Motor neuron (in vitro differentiated cells): ENCODE measurements at regions not wholly inside any gene's neighbourhood (a gene's known extent, or its start where the extent isn't known, plus 50 kb on each side); places are given as distances from the start of the nearest gene placed in this dataset.

ENCODE experiments used
- ATAC-seq, 8 experiments: fragments of 200-7000 bp; cut with Tn5 transposase; replicated peaks in 6 of 8; 2 replicates each; pipeline ENCODE4 v1.8.0; 2021; ENCODE audit warnings: mild to moderate bottlenecking in 8 of 8, moderate library complexity in 8 of 8
- H3K27ac ChIP-seq, 2 donors: fragments of 250-450 bp; sonication (Bioruptor Pico); 2 replicates each; pipeline ENCODE4 v1.9.0; 2021; ENCODE audit warnings: antibody characterized with exemption in 2 of 2, mild to moderate bottlenecking in 2 of 2, moderate library complexity in 1 of 2
- H3K4me1 ChIP-seq, 2 donors: fragments of 250-450 bp; sonication (Bioruptor Pico); replicated peaks in 1 of 2; 2 replicates each; pipeline ENCODE4 v1.6.1; 2021; ENCODE audit warnings: antibody characterized with exemption in 2 of 2, mild to moderate bottlenecking in 2 of 2, moderate library complexity in 1 of 2
- H3K4me3 ChIP-seq, 5 donors: fragments of 250-450 bp; sonication (Bioruptor Pico); 2 replicates each; pipeline ENCODE4 v1.9.0; 2021; ENCODE audit warnings: antibody characterized with exemption in 5 of 5, mild to moderate bottlenecking in 5 of 5, moderate library complexity in 4 of 5
- WGBS, 10 experiments: fragments of 450-650 bp; shearing (Covaris generic); methylation state at CpG; one replicate each; pipeline ENCODE4 v1.0.0; 2022; 5-methylcytosine and 5-hydroxymethylcytosine counted together
- in situ Hi-C, 9 experiments: fragments of 400-800 bp; cut with MboI; loops; one replicate each; pipeline ENCODE4 v1.15.0; 2021; ENCODE audit warnings: low sequenced_read_pairs in 9 of 9, low pct_unique_long_range_greater_than_20kb in 2 of 9; ENCODE audit not compliant: unreplicated experiment in 9 of 9

- in situ Hi-C loops = no loop called here
- no peak overlapping the region for H3K4me3 ChIP-seq
- H3K27ac ChIP-seq = no peak overlapping the region
- no peaks in the 10 kb centered on the region for H3K4me1 ChIP-seq
- WGBS, 10 experiments = 0 to 100% (median 80%) methylated on average over 1 of the region's 1 CpG; no CpG with 5 or more reads in 1 of the 10 experiments
- peak in 3 of 8 experiments; percentile 25 to 72 (median 64) for ATAC-seq
These were observed 121.9 kb downstream of the DLEU7 start for GRCh38 chr13:50721672-50721992.

GRCh38 chr13:50722440-50723125 lies 120.9 kb downstream of the DLEU7 start:
- Histone ChIP-seq H3K4me1 (no peaks in the 10 kb centered on the region), H3K4me3 (no peak overlapping the region), H3K27ac (no peak overlapping the region)
- no peak for ATAC-seq
- in situ Hi-C loops = no loop called here
- 83 to 100% (median 90%) methylated on average over 1 to 2 of the region's 2 CpGs; no CpG with 5 or more reads in 1 of the 10 experiments for WGBS, 10 experiments

GRCh38 chr13:50724438-50724837 lies 119.1 kb downstream of the DLEU7 start:
- in situ Hi-C loops = no loop called here
- Histone ChIP-seq H3K4me3 (no peak overlapping the region), H3K27ac (no peak overlapping the region), H3K4me1 (no peaks in the 10 kb centered on the region)
- 72 to 100% (median 95%) methylated on average over 1 to 4 of the region's 4 CpGs for WGBS, 10 experiments
- ATAC-seq = no peak

- Histone ChIP-seq H3K4me1 (no peaks in the 10 kb centered on the region), H3K4me3 (no peak overlapping the region), H3K27ac (no peak overlapping the region)
- ATAC-seq = no peak
- in situ Hi-C loops = no loop called here
- WGBS, 10 experiments = 63 to 100% (median 85%) methylated on average over 1 to 5 of the region's 5 CpGs; no CpG with 5 or more reads in 4 of the 10 experiments
These were observed 118.6 kb downstream of the DLEU7 start for GRCh38 chr13:50724913-50725312.

- WGBS, 10 experiments = 55 to 87% (median 76%) methylated on average over 1 to 4 of the region's 4 CpGs; no CpG with 5 or more reads in 3 of the 10 experiments
- Histone ChIP-seq H3K4me3 (no peak overlapping the region), H3K4me1 (no peaks in the 10 kb centered on the region), H3K27ac (no peak overlapping the region)
- in situ Hi-C loops = no loop called here
- peak in 1 of 8 experiments; percentile 35 for ATAC-seq
These were observed 117.3 kb downstream of the DLEU7 start for GRCh38 chr13:50726164-50726563.

DNA sequence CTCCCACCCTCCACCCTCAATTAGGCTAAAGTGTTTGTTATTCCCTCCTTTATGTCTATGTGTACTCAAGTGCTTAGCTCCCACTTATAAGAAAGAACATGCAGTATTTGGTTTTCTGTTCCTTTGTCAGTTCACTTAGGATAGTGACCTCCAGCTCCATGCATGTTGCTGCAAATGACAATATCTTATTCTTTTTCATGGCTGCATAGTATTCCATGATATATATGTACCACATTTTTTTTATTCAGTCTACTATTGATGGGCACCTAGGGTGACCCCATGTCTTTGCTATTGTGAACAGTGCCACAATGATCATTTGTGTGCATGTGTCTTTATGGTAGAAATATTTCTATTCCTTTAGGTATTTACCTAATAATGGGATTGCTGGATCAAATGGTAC lies 114.3 kb downstream of the DLEU7 start:
- Histone ChIP-seq H3K27ac (no peak overlapping the region), H3K4me1 (no peaks in the 10 kb centered on the region), H3K4me3 (no peak overlapping the region)
- in situ Hi-C loops = no loop called here
- ATAC-seq = no peak

DNA sequence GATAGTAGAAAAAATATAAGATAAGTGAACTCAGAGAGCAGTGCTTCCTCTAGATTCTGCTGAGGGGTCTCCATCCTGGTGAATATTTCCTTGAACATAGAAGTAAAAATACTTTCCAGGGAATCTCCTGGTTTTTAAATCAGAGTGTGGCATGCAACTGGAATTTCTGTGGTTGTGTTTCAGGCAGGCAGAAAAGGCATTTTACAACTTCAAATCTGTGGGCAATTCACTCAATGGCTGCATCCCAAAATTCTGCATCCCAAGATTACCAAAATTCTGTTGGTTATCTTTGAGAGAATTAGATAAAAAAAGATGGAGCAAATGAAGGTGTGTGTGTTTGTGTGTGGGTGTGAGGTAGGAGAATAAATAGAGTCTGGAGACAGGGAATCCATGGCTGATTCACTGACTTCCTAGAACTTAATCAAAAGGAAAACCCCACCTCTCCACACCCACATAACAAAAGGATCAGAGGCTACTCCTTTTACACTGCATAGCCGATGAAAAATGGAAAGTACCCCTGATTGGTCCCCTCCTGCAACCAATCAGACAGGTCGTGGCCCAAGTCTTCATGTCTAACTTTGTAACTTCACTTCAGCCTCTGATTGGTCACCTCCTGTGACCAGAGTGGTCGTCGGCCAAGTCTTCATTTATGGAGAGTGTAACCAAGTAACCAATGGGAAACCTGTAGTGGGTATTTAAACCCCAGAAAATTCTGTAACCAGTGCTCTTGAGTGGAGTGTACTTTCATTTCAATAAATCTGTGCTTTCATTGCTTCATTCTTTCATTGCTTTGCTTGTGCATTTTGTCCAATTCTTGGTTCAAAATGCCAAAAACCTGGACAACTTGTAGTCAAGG lies 112.8 kb downstream of the DLEU7 start:
- in situ Hi-C loops = no loop called here
- Histone ChIP-seq H3K4me3 (no peak overlapping the region), H3K4me1 (no peaks in the 10 kb centered on the region), H3K27ac (no peak overlapping the region)
- peak in 2 of 8 experiments; percentile 2 to 75 for ATAC-seq
- WGBS, 10 experiments = 72 to 100% (median 92%) methylated on average over 1 to 4 of the region's 4 CpGs; no CpG with 5 or more reads in 3 of the 10 experiments

GRCh38 chr13:50731400-50731799 lies 112.1 kb downstream of the DLEU7 start:
- peak in 4 of 8 experiments; percentile 30 to 94 (median 62) for ATAC-seq
- in situ Hi-C loops = no loop called here
- Histone ChIP-seq H3K4me3 (no peak overlapping the region), H3K27ac (no peak overlapping the region), H3K4me1 (no peaks in the 10 kb centered on the region)

- Histone ChIP-seq H3K4me3 (no peak overlapping the region), H3K27ac (no peak overlapping the region), H3K4me1 (no peaks in the 10 kb centered on the region)
- WGBS, 10 experiments = 57 to 81% (median 63%) methylated on average over 1 to 3 of the region's 3 CpGs; no CpG with 5 or more reads in 5 of the 10 experiments
- peak in 3 of 8 experiments; percentile 96 to 99 (median 96) for ATAC-seq
- in situ Hi-C loops = no loop called here
These were observed 110.8 kb downstream of the DLEU7 start for GRCh38 chr13:50732712-50733111.

GRCh38 chr13:50733392-50733791 lies 110.1 kb downstream of the DLEU7 start:
- 43 to 100% (median 89%) methylated on average over 1 to 3 of the region's 3 CpGs for WGBS, 10 experiments
- in situ Hi-C loops = no loop called here
- Histone ChIP-seq H3K27ac (no peak overlapping the region), H3K4me3 (no peak overlapping the region), H3K4me1 (no peaks in the 10 kb centered on the region)
- ATAC-seq = no peak

- ATAC-seq = no peak
- in situ Hi-C loops = no loop called here
- H3K4me1 ChIP-seq = no peaks in the 10 kb centered on the region
- no peak overlapping the region for H3K4me3 ChIP-seq
- H3K27ac ChIP-seq = no peak overlapping the region
These were observed 108.4 kb downstream of the DLEU7 start for GRCh38 chr13:50735071-50735470.

GRCh38 chr13:50740052-50740741 lies 103.3 kb downstream of the DLEU7 start:
- H3K4me3 ChIP-seq = no peak overlapping the region
- ATAC-seq = peak in 2 of 8 experiments; percentile 43 to 46
- no peaks in the 10 kb centered on the region for H3K4me1 ChIP-seq
- in situ Hi-C loops = no loop called here
- 26 to 96% (median 61%) methylated on average over 2 to 3 of the region's 3 CpGs; no CpG with 5 or more reads in 2 of the 10 experiments for WGBS, 10 experiments
- no peak overlapping the region for H3K27ac ChIP-seq

DNA sequence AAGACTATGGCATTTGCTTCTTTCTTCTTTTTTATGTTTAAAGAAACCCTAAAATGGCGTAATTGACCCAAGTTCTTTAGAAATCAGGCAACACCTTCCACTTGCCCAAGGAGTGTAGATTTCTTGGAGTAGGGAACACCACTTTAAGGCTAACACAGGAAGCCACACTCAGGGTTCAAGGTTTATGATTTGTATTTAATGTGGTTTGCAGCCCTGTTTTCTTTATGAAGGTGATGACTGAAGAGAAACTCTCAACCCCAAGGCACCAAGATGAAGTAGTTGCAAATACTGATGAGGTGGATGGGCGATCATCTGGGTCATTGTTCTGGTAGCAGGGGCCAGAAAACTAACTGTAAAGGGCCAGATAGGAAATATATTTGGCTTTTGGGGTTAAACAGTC lies 101.1 kb downstream of the DLEU7 start:
- Histone ChIP-seq H3K27ac (no peak overlapping the region), H3K4me1 (no peaks in the 10 kb centered on the region), H3K4me3 (no peak overlapping the region)
- in situ Hi-C loops = no loop called here
- 83 to 100% (median 100%) methylated on average over 1 to 2 of the region's 2 CpGs; no CpG with 5 or more reads in 2 of the 10 experiments for WGBS, 10 experiments
- ATAC-seq = no peak
